Thymus (tissue), 11 donors: ENCODE measurements at regions not wholly inside any gene's neighbourhood (a gene's known extent, or its start where the extent isn't known, plus 50 kb on each side); places are given as distances from the start of the nearest gene placed in this dataset.
A peak's percentile ranks its signal among the peaks of the same experiment; 100 is the strongest.

ENCODE experiments used
- DNase-seq, 9 donors: peaks; one replicate each; pipeline ENCODE4 v3.0.0-alpha.2; 2013; ENCODE audit warnings: low spot score in 9 of 9, low read depth in 6 of 9, missing footprints in 1 of 9
- H3K27ac ChIP-seq, 2 donors: one replicate each; pipeline ENCODE4 v1.5.1; 2013; ENCODE audit warnings: control low read depth in 1 of 2, low read depth in 1 of 2, low read length in 1 of 2, mild to moderate bottlenecking in 1 of 2, moderate library complexity in 1 of 2
- H3K27me3 ChIP-seq, 2 donors: one replicate each; pipeline ENCODE4 v1.5.1; 2013; ENCODE audit warnings: low read length in 1 of 2; ENCODE audit not compliant: control insufficient read depth in 2 of 2, insufficient read depth in 1 of 2
- H3K36me3 ChIP-seq, 2 donors: one replicate each; pipeline ENCODE4 v1.5.1; 2013; ENCODE audit warnings: low read length in 1 of 2, mild to moderate bottlenecking in 1 of 2, moderate library complexity in 1 of 2; ENCODE audit not compliant: control insufficient read depth in 2 of 2, insufficient read depth in 2 of 2
- H3K4me1 ChIP-seq, 2 donors: one replicate each; pipeline ENCODE4 v1.5.1; 2013; ENCODE audit warnings: low read length in 2 of 2; ENCODE audit not compliant: control insufficient read depth in 2 of 2, insufficient read depth in 2 of 2
- H3K4me3 ChIP-seq, 2 donors: one replicate each; pipeline ENCODE4 v1.5.1; 2013; ENCODE audit warnings: low read length in 2 of 2, control low read depth in 1 of 2, mild to moderate bottlenecking in 1 of 2
- H3K9me3 ChIP-seq, 2 donors: one replicate each; pipeline ENCODE4 v1.5.1; 2013; ENCODE audit warnings: low read length in 1 of 2, mild to moderate bottlenecking in 1 of 2; ENCODE audit not compliant: control insufficient read depth in 2 of 2, insufficient read depth in 1 of 2
- WGBS: extraction: QIAGEN DNeasy Blood & Tissue Kit; methylation state at CpG from one replicate; pipeline ENCODE4 v1.1.7; 2013; 5-methylcytosine and 5-hydroxymethylcytosine counted together
- donor health status: healthy.

DNA sequence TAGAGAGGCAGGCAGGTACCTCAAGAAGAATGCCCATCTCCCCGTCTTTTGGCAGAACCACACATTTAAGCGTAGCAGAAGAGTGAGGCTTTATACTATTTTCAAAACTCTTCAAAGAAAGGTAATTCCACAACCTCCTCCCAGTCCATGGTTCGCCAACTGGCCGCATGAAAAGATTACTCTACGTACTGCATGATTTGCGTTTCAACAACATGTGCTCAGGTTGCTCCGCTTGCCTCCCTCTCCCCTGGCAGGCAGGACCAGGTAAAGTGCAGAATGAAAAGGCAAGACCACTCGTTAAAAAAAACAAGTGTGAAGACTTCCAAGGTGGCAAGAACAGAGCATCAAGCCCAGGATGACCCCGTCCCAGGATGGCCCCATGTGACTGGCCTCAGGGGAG is 143.7 kb downstream of the SP3 start:
- WGBS: 95% methylated on average over 9 of the region's 9 CpGs
- Histone ChIP-seq H3K27ac (no peak overlapping the region), H3K4me1 (no peaks in the 10 kb centered on the region), H3K27me3 (peaks cover 0 to 6% of the 10 kb centered on the region in 2 donors), H3K4me3 (no peak overlapping the region), H3K36me3 (no peaks in the 10 kb centered on the region), H3K9me3 (no peaks in the 10 kb centered on the region)
- DNase-seq: no peak

DNA sequence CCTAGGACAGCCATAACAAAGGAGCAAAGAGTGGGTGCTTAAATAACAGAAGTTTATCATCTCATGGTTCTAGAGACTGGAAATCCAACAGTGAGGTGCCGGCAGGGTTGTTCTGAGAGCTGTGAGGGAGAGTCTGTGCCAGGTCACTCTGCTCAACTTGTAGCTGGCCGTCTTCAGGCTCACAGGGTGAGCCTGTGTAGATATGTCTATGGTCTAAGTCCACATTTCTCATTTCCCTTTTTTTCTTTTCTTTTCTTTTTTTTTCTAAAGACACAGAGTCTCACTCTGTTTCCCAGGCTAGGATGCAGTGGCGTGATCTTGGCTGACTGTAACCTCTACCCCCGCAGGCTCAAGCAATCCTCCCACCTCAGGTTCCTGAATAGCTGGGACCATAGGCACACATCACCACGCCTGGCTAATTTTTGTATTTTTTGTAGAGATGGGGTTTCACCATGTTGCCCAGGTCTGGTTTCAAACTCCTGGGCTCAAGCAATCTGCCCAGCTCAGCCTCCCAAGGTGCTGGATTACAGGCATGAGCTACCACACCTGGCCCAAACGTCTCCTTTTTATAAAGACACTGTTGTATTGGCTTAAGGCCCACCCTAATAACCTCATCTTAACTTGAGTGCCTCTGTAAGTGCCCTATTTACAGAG is 142.2 kb downstream of the SP3 start:
- Histone ChIP-seq H3K27ac (no peak overlapping the region), H3K27me3 (peaks cover 0 to 6% of the 10 kb centered on the region in 2 donors), H3K9me3 (no peaks in the 10 kb centered on the region), H3K4me1 (no peaks in the 10 kb centered on the region), H3K4me3 (no peak overlapping the region), H3K36me3 (no peaks in the 10 kb centered on the region)
- WGBS: 87% methylated on average over 6 of the region's 6 CpGs
- DNase-seq: no peak

DNA sequence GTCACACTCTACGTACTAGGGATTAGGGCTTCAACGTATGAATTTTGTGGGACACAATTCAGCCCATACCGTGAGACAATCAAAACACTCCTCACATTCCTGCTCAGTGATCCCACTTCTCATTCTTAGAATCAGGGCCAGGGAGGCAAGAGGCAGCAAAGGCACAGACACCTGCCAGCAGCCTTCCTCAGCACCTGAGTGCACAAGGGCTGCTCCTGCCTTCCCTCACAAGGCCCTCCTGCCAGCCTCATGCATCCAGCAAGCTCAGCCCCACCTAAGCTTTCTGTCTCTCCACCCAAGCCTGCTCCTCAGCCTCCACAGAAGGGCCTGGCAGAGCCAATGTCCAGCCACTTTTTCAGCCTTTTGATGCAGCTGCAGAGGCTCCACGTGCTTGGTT is 141.6 kb downstream of the SP3 start:
- Histone ChIP-seq H3K9me3 (no peaks in the 10 kb centered on the region), H3K36me3 (no peaks in the 10 kb centered on the region), H3K4me1 (no peaks in the 10 kb centered on the region), H3K4me3 (no peak overlapping the region), H3K27ac (no peak overlapping the region), H3K27me3 (peaks cover 0 to 6% of the 10 kb centered on the region in 2 donors)
- no peak for DNase-seq
- WGBS: 93% methylated on average over 4 of the region's 4 CpGs

DNA sequence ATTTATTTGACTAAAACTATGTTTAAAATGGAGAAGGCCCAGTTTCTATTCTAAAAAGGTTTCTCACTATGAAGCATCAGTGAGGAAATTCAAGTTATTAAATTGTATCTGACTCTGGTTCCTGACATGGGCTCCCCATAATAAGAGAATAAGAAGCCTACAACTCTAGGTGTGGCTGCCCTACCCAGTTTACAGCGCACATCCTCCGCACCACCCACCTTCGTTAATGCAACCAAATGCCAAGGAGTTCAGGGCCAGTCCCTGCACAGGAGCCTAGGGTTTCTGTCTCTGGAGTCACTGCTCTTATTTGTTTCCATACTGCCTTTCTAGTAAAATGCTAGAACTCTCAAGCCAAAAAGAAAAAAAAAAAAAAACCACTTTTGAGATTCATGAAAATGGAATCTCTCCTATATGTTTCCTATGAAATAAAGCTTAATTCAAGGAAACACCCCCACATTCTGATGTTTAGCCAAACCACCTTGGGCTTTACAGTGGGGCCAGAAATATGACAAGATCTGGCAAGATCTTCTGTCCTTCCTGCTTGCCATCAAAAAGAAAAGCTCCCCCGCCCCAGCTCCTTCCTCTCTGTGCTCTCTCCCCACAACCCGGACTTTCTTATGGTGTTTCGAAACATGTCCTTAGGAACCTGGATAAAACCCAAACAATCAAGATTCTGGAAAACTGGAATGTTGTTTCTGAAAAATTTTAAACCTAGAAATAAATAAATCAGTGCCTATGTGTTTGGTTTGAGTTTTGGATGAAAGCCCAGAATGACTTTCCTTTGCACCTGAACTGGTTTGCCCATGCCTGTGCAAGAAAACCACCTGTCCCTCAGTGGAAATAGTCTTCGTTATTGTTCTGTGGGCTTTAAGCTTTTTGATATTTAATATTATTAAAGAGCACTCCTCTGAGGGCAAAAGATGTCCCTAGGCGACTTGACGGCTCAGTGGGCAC is 136.7 kb downstream of the SP3 start:
- Histone ChIP-seq H3K4me1 (no peaks in the 10 kb centered on the region), H3K27me3 (peaks cover 0 to 6% of the 10 kb centered on the region in 2 donors), H3K4me3 (no peak overlapping the region), H3K36me3 (no peaks in the 10 kb centered on the region), H3K27ac (no peak overlapping the region), H3K9me3 (no peaks in the 10 kb centered on the region)
- DNase-seq: peak in 1 of 9 donors; percentile 4
- WGBS: 88% methylated on average over 9 of the region's 9 CpGs

DNA sequence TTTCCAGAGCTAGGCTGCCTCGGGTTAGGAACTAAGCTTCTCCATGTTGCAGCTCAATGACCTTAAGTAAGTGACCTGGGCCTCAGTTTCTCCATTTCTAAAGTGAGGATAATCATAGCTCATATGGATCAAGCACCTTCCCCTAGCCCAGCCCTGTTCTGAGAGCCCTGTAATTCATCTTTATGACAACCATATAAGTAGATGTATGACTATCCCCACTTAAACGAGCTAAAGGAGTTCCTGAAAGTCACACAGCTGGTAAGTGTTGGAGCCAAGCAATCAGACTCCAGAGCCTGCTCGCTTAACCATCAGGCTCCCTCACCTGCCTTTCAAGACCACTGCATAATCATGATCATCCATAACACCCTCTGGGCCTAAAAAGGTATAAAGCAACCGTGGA is 135.4 kb downstream of the SP3 start:
- Histone ChIP-seq H3K36me3 (no peaks in the 10 kb centered on the region), H3K4me1 (no peaks in the 10 kb centered on the region), H3K9me3 (no peaks in the 10 kb centered on the region), H3K27ac (no peak overlapping the region), H3K4me3 (no peak overlapping the region), H3K27me3 (peaks cover 0 to 3% of the 10 kb centered on the region in 2 donors)
- no peak for DNase-seq
- 90% methylated on average over 4 of the region's 4 CpGs for WGBS

DNA sequence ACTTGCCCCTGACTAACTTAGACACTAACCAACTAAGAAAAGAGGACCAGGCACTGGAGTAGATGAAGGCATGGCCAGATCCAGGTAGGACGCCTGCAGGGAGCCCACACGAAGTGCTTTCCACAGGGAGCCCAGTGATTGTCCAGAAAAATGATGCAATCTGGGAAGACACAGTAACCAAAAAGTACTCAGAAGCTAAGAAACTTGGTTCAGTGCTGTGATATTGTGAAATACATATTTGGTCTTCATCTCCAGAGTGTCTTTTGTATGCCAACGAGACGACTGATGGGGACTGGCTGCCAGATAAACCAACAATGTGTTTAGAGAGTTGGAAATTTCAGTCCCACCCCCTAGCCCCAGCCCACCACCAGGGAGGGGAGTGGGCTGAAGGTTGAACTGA is 135.0 kb downstream of the SP3 start:
- Histone ChIP-seq H3K27ac (no peak overlapping the region), H3K4me3 (no peak overlapping the region), H3K4me1 (no peaks in the 10 kb centered on the region), H3K36me3 (no peaks in the 10 kb centered on the region), H3K27me3 (peaks cover 0 to 3% of the 10 kb centered on the region in 2 donors), H3K9me3 (no peaks in the 10 kb centered on the region)
- DNase-seq: no peak
- 95% methylated on average over 4 of the region's 4 CpGs for WGBS

DNA sequence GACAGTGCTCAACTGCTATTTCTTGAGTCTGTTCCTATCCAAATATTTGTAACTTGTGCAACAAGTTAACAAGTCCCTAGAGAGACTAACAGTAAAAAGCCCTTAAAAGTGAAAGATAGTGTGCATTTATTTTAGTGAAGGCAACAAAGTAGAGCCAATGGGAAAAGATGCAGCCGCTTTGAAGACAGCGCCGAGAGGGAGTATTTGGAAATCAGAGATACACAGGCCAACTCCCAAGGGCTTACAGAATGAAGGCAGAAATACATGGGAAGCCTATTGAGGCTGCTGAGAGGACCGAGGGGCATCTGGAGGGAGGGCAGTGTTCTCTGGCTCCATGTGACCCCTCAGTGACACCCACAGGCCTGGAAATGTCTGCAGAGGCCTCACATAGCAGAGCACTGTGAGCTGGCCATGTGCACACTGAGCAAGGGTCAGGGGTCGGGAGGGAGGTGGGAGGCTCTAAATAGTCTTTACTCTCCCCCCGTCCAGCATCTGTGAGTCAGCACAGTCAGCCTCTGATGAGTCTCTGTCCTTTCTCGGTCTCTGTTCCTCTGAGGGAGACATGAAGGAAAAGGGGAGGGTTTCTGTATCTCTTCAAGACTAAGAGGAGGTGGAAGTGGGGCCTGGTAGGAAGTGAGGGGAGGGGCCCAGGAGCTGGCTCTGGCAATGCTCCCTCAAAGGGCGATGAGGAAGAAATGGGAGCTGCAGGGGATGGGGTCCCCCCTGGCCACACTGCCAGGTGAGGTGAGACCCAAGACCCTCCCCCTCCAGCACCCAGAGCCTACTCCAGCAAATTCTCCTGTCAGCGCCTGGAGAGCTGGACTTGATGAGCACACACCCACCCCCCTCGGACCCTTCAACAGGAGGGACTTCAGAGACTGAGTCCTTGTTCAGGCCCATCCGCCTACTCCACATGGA is 133.6 kb downstream of the SP3 start:
- Histone ChIP-seq H3K27ac (no peak overlapping the region), H3K9me3 (no peaks in the 10 kb centered on the region), H3K4me3 (no peak overlapping the region), H3K36me3 (no peaks in the 10 kb centered on the region), H3K4me1 (no peaks in the 10 kb centered on the region), H3K27me3 (no peaks in the 10 kb centered on the region)
- DNase-seq: no peak
- 94% methylated on average over 11 of the region's 11 CpGs for WGBS

DNA sequence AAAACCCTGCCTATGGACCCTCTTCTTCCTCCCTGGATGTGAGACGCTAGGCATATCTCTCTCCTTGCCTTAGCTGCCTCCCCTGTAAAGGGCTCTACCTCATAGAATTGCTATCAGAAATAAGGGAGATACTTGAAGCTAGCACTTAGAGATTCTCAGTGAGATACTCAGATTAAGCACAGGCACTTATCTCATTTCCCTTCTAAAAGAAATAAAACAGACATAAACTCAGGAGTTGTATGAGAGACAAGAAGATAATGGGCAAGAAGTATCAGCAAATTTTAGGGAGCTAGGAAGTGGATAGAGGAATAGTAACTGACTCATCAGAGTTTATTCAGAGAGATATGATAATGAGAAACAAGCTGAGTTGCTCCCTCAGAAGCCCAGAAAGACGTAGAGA is 131.0 kb downstream of the SP3 start:
- no peaks in the 10 kb centered on the region for H3K4me1 ChIP-seq
- no peak overlapping the region for H3K27ac ChIP-seq
- H3K9me3 ChIP-seq: no peaks in the 10 kb centered on the region
- WGBS: 90% methylated on average over 2 of the region's 2 CpGs
- no peak for DNase-seq
- no peaks in the 10 kb centered on the region for H3K36me3 ChIP-seq
- no peak overlapping the region for H3K4me3 ChIP-seq
- H3K27me3 ChIP-seq: no peaks in the 10 kb centered on the region
